Endothelial cell of umbilical vein (primary cell): ENCODE measurements at regions not wholly inside any gene's neighbourhood (a gene's known extent, or its start where the extent isn't known, plus 50 kb on each side); places are given as distances from the start of the nearest gene placed in this dataset.

Experiments used
- BruUV-seq: library from RNA; stranded (reverse); fragments of 400-500 nt; replicated peaks from 2 replicates; lab custom pipeline; 2021; lab: Mats Ljungman, UMichigan
- CTCF ChIA-PET: fragments of 300-600, 350-600 bp; sonication (Branson Sonifier 250); formaldehyde crosslinking; loops from one replicate; lab custom pipeline; 2021; ENCODE audit warnings: antibody characterized with exemption, inconsistent platforms; lab: Charles Lee
- POLR2A ChIA-PET: fragments of 300-600, 350-600 bp; sonication (Branson Sonifier 250); formaldehyde crosslinking; loops from one replicate; lab custom pipeline; 2021; ENCODE audit warnings: antibody characterized with exemption, inconsistent platforms; lab: Charles Lee
- DNase-seq: peaks from one replicate; pipeline ENCODE4 v3.0.0-alpha.2; 2011; ENCODE audit warnings: low read depth, low spot score
- FAIRE-seq: peaks from 2 replicates; lab custom pipeline; 2011; peaks lifted over from hg19 to GRCh38; lab: Jason Lieb, UNC
- H2AFZ ChIP-seq: 2 replicates; pipeline ENCODE4 v1.6.0; 2012; ENCODE audit warnings: low read depth, low read length, control low read depth, inconsistent platforms
- H3K27ac ChIP-seq: 2 replicates; pipeline ENCODE4 v1.5.1; 2011; ENCODE audit warnings: low read depth, mild to moderate bottlenecking, control low read depth, low read length, moderate library complexity; ENCODE audit not compliant: insufficient read depth
- H3K27me3 ChIP-seq, 2 experiments: 2 replicates each; pipeline versions ENCODE4 v1.6.0 to v1.6.1; 2011; ENCODE audit warnings: low read length in 2 of 2, mixed read lengths in 1 of 2; ENCODE audit not compliant: control insufficient read depth in 2 of 2, insufficient read depth in 2 of 2
- H3K36me3 ChIP-seq, 2 experiments: 2 replicates in 1 of 2; 3 replicates in 1 of 2; pipeline ENCODE4 v1.5.1; 2011; ENCODE audit warnings: low read length in 2 of 2, mild to moderate bottlenecking in 1 of 2, moderate library complexity in 1 of 2; ENCODE audit not compliant: control insufficient read depth in 2 of 2, insufficient read depth in 2 of 2; ENCODE audit errors: extremely low read depth in 1 of 2
- H3K4me1 ChIP-seq: 3 replicates; pipeline ENCODE4 v1.5.1; 2011; ENCODE audit warnings: mild to moderate bottlenecking, low read length; ENCODE audit not compliant: control insufficient read depth, insufficient read depth; ENCODE audit errors: extremely low read depth
- H3K4me2 ChIP-seq: 2 replicates; pipeline ENCODE4 v1.6.1; 2011; ENCODE audit warnings: low read length, control low read depth, mixed read lengths; ENCODE audit not compliant: insufficient read depth
- H3K4me3 ChIP-seq, 3 experiments: fragments of 200-600 bp in 1 of 3; sonication (generic), shearing (Covaris generic) in 1 of 3; replicated peaks in 1 of 3; 2 replicates each; pipeline ENCODE4 v1.5.1; 2011 to 2016; ENCODE audit warnings: control low read depth in 3 of 3, low read length in 3 of 3, mild to moderate bottlenecking in 2 of 3, inconsistent platforms in 1 of 3, low read depth in 1 of 3, moderate library complexity in 1 of 3; ENCODE audit not compliant: insufficient read depth in 1 of 3
- H3K79me2 ChIP-seq: 2 replicates; pipeline ENCODE4 v1.6.0; 2012; ENCODE audit warnings: low read length, inconsistent platforms; ENCODE audit not compliant: control insufficient read depth, insufficient read depth
- H3K9ac ChIP-seq: replicated peaks from 2 replicates; pipeline ENCODE3; 2011; ENCODE audit warnings: low read length, control low read depth; ENCODE audit not compliant: insufficient read depth; ENCODE audit errors: extremely low read depth
- H3K9me1 ChIP-seq: replicated peaks from 3 replicates; pipeline ENCODE4 v1.6.0; 2011; ENCODE audit warnings: mild to moderate bottlenecking, low read length; ENCODE audit not compliant: control insufficient read depth, insufficient read depth; ENCODE audit errors: extremely low read depth
- H3K9me3 ChIP-seq: replicated peaks from 2 replicates; pipeline ENCODE4 v1.5.1; 2012; ENCODE audit warnings: low read length, inconsistent platforms; ENCODE audit not compliant: control insufficient read depth, insufficient read depth
- H4K20me1 ChIP-seq: replicated peaks from 2 replicates; pipeline ENCODE3; 2011; ENCODE audit warnings: mild to moderate bottlenecking, low read length; ENCODE audit not compliant: control insufficient read depth, insufficient read depth; ENCODE audit errors: extremely low read depth
- EZH2 ChIP-seq: IDR thresholded peaks from 2 replicates; pipeline ENCODE4 v1.6.1; 2012; ENCODE audit warnings: borderline replicate concordance, low read depth, mild to moderate bottlenecking, moderate library complexity, low read length, inconsistent platforms; ENCODE audit not compliant: severe bottlenecking
- FOS ChIP-seq: IDR thresholded peaks from 2 replicates; pipeline ENCODE4 v1.6.1; 2011; ENCODE audit warnings: mild to moderate bottlenecking, low read length, moderate library complexity, borderline replicate concordance; ENCODE audit not compliant: insufficient read depth
- GATA2 ChIP-seq: IDR thresholded peaks from 2 replicates; pipeline ENCODE4 v1.7.0; 2011; ENCODE audit warnings: low read depth, mild to moderate bottlenecking, moderate library complexity, mixed read lengths, low read length; ENCODE audit not compliant: insufficient read length, insufficient read depth
- JUN ChIP-seq: IDR thresholded peaks from 2 replicates; pipeline ENCODE4 v1.6.1; 2011; ENCODE audit warnings: borderline replicate concordance, low read depth; ENCODE audit not compliant: insufficient read length, insufficient read depth
- dilution Hi-C: fragments of 300-500 bp; cut with MboI; formaldehyde crosslinking; loops from one replicate; pipeline ENCODE4 v1.15.0; 2019; ENCODE audit warnings: low sequenced_read_pairs; ENCODE audit not compliant: extremely low pct_ligation_motif_present
- intact Hi-C: fragments of 100-400 bp; cut with micrococcal nuclease; formaldehyde crosslinking; loops from one replicate; pipeline ENCODE4 v1.10.0; 2022
- TF ChIP-seq, protein P1 (sequence below), 2 donors: IDR thresholded peaks; 1 replicate in 1 of 2; 2 replicates in 1 of 2; pipeline ENCODE4 v1.5.1; 2011; ENCODE audit warnings: low read length in 2 of 2, mild to moderate bottlenecking in 2 of 2, moderate library complexity in 2 of 2, control low read depth in 1 of 2, inconsistent platforms in 1 of 2, low read depth in 1 of 2; ENCODE audit not compliant: insufficient read depth in 1 of 2; ENCODE audit errors: extremely low read depth in 1 of 2
- TF ChIP-seq, protein P2 (sequence below): IDR thresholded peaks from 2 replicates; pipeline ENCODE4 v1.6.1; 2011; ENCODE audit not compliant: insufficient read depth, insufficient read length

DNA sequence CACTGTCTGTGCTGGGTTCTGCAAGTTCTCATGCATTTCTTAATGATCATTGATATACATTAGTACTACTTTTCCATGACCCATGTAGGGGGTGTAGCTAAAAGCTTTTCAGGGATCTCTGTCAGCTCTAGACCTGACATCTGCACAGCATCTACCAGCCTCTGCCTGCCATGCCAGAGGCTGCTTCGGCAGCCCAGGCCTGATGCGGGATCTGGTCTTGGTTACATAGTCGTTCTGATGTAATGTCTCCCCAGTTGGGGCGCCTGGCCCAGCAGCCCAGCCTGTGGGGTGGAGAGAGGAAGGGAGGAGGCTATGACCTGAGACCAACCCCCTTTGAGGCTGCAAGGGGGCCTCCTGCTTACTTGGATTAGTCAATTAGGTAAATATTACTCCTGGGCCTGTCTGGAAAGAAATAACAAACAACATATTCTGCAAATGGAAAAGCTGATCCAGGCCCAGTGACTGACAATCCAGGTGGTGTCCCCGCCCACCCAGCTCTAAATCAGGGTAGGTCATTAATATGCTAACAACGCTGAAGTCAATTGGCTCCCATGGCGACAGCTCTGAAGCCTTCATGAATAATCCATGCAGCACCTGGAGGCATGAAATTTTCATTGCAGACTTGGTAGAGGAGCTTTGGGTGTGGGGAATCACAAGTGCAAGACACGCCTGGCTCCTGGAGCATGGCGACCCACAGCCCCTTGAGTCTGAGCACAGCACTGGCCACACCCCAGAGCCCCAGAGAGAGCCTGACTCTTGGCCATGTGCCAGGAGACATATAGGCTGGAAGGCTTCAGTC, 575.3 kb downstream of the CMPK2 start:
- Histone ChIP-seq H3K79me2 (no peaks in the 10 kb centered on the region), H3K4me2 (no peak overlapping the region), H3K36me3 (no peaks in the 10 kb centered on the region), H2AFZ (no peak overlapping the region), H3K27ac (no peak overlapping the region), H3K9me1 (no peaks in the 10 kb centered on the region), H3K27me3 (no peaks in the 10 kb centered on the region), H3K9me3 (peaks cover 2% of the 10 kb centered on the region), H4K20me1 (no peaks in the 10 kb centered on the region), H3K9ac (no peak overlapping the region), H3K4me3 (no peak overlapping the region), H3K4me1 (no peaks in the 10 kb centered on the region)
- no TSS peak for BruUV-seq
- ChIA-PET CTCF (no interaction called here), POLR2A (no interaction called here)
- TF ChIP-seq FOS (no peak), GATA2 (no peak), EZH2 (no peak), JUN (no peak)
- TF ChIP-seq, protein P1, sequence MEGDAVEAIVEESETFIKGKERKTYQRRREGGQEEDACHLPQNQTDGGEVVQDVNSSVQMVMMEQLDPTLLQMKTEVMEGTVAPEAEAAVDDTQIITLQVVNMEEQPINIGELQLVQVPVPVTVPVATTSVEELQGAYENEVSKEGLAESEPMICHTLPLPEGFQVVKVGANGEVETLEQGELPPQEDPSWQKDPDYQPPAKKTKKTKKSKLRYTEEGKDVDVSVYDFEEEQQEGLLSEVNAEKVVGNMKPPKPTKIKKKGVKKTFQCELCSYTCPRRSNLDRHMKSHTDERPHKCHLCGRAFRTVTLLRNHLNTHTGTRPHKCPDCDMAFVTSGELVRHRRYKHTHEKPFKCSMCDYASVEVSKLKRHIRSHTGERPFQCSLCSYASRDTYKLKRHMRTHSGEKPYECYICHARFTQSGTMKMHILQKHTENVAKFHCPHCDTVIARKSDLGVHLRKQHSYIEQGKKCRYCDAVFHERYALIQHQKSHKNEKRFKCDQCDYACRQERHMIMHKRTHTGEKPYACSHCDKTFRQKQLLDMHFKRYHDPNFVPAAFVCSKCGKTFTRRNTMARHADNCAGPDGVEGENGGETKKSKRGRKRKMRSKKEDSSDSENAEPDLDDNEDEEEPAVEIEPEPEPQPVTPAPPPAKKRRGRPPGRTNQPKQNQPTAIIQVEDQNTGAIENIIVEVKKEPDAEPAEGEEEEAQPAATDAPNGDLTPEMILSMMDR (IDR thresholded peaks at IDR 0.05; ENCODE audit: extremely low read depth in 1 of 2, insufficient read depth in 1 of 2, low read depth in 1 of 2, low read length in 2 of 2), result no peak
- TF ChIP-seq, protein P2, sequence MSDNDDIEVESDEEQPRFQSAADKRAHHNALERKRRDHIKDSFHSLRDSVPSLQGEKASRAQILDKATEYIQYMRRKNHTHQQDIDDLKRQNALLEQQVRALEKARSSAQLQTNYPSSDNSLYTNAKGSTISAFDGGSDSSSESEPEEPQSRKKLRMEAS, result no peak
- FAIRE-seq (no peak), DNase-seq (no peak)
- intact Hi-C loops (no loop called here), dilution Hi-C loops (no loop called here)
